ENCODE measurements at regions not wholly inside any gene's neighbourhood (a gene's known extent, or its start where the extent isn't known, plus 50 kb on each side); places are given as distances from the start of the nearest gene placed in this dataset.
"Not testable (repeated sequence)": the region's sequence is repeated elsewhere in the genome, so short reads cannot be mapped to it uniquely, and the experiment has no call there.

DNA sequence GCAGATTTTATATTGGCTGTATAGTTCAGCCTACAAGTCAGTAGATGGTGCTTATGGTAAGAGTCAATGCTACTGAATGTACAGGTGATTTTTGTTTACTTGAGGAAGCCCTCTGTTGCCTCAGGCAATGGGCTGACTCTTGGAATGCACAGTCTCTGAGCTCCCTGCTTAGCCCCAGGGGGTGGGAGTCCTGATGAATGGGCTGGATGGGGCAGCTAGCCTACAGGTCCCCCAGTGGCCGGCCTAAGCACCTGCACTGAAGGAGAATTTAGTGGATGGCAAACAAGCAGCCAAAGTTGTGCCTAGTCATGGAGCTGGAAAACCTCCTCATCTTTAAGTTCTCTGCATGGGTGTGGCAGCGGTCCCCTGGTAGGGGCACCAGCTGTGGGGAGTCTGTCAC is 101.8 kb upstream of the CXorf51B start:
- SMC1A ChIA-PET (ENCODE audit: uncharacterized antibody, unreplicated experiment) = no interaction called here
- WGBS (ENCODE audit: insufficient coverage, insufficient replicate concordance, low lambda C conversion rate, missing lambda C conversion rate) = 0% methylated on average over 2 of the region's 2 CpGs
- Histone ChIP-seq H3K4me3 (no peak overlapping the region), H3K27me3 (replicated peaks in 1 of 2; ENCODE audit: control insufficient read depth in 2 of 2, insufficient read depth in 2 of 2, low read length in 1 of 2) (no peaks in the 10 kb centered on the region), H3K4me2 (ENCODE audit: control insufficient read depth, insufficient read depth) (no peak overlapping the region), H4K20me1 (ENCODE audit: control insufficient read depth, insufficient read depth) (no peaks in the 10 kb centered on the region), H3K27ac (ENCODE audit: control insufficient read depth, insufficient read depth) (no peak overlapping the region), H3K36me3 (ENCODE audit: control insufficient read depth in 2 of 2, insufficient read depth in 2 of 2, low read length in 1 of 2) (no peaks in the 10 kb centered on the region), H3K79me2 (ENCODE audit: control insufficient read depth, insufficient read depth, low read length) (no peaks in the 10 kb centered on the region), H3K4me1 (ENCODE audit: control insufficient read depth, insufficient read depth, low read length) (no peaks in the 10 kb centered on the region), H3K9me3 (replicated peaks; ENCODE audit: control insufficient read depth, insufficient read depth, low read length) (no peaks in the 10 kb centered on the region), H2AFZ (ENCODE audit: control insufficient read depth, low read depth, low read length) (no peak overlapping the region), H3K9ac (ENCODE audit: control insufficient read depth, insufficient read depth, low read length) (no peak overlapping the region)
- ATAC-seq (no peak), DNase-seq (ENCODE audit: low read depth, low spot score) (no peak), FAIRE-seq (no peak)
- in situ Hi-C loops (cut with MboI) = no loop called here
- CTCF ChIA-PET = no interaction called here
- intact Hi-C loops (cut with micrococcal nuclease; ENCODE audit: unreplicated experiment) = no loop called here
- TF ChIP-seq, protein P1, sequence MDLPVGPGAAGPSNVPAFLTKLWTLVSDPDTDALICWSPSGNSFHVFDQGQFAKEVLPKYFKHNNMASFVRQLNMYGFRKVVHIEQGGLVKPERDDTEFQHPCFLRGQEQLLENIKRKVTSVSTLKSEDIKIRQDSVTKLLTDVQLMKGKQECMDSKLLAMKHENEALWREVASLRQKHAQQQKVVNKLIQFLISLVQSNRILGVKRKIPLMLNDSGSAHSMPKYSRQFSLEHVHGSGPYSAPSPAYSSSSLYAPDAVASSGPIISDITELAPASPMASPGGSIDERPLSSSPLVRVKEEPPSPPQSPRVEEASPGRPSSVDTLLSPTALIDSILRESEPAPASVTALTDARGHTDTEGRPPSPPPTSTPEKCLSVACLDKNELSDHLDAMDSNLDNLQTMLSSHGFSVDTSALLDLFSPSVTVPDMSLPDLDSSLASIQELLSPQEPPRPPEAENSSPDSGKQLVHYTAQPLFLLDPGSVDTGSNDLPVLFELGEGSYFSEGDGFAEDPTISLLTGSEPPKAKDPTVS (IDR thresholded peaks at IDR 0.05; ENCODE audit: low read depth, low read length) = no peak
- TF ChIP-seq POLR2AphosphoS5 (IDR thresholded peaks at IDR 0.05; ENCODE audit: low read length) (no peak), RAD21 (IDR thresholded peaks at IDR 0.05; ENCODE audit: insufficient read depth, low read depth, low read length) (no peak)
- TF ChIP-seq, protein P2, sequence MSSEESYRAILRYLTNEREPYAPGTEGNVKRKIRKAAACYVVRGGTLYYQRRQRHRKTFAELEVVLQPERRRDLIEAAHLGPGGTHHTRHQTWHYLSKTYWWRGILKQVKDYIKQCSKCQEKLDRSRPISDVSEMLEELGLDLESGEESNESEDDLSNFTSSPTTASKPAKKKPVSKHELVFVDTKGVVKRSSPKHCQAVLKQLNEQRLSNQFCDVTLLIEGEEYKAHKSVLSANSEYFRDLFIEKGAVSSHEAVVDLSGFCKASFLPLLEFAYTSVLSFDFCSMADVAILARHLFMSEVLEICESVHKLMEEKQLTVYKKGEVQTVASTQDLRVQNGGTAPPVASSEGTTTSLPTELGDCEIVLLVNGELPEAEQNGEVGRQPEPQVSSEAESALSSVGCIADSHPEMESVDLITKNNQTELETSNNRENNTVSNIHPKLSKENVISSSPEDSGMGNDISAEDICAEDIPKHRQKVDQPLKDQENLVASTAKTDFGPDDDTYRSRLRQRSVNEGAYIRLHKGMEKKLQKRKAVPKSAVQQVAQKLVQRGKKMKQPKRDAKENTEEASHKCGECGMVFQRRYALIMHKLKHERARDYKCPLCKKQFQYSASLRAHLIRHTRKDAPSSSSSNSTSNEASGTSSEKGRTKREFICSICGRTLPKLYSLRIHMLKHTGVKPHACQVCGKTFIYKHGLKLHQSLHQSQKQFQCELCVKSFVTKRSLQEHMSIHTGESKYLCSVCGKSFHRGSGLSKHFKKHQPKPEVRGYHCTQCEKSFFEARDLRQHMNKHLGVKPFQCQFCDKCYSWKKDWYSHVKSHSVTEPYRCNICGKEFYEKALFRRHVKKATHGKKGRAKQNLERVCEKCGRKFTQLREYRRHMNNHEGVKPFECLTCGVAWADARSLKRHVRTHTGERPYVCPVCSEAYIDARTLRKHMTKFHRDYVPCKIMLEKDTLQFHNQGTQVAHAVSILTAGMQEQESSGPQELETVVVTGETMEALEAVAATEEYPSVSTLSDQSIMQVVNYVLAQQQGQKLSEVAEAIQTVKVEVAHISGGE (CRISPR knock-in tag; IDR thresholded peaks at IDR 0.05) = no peak
- TF ChIP-seq, protein P3, sequence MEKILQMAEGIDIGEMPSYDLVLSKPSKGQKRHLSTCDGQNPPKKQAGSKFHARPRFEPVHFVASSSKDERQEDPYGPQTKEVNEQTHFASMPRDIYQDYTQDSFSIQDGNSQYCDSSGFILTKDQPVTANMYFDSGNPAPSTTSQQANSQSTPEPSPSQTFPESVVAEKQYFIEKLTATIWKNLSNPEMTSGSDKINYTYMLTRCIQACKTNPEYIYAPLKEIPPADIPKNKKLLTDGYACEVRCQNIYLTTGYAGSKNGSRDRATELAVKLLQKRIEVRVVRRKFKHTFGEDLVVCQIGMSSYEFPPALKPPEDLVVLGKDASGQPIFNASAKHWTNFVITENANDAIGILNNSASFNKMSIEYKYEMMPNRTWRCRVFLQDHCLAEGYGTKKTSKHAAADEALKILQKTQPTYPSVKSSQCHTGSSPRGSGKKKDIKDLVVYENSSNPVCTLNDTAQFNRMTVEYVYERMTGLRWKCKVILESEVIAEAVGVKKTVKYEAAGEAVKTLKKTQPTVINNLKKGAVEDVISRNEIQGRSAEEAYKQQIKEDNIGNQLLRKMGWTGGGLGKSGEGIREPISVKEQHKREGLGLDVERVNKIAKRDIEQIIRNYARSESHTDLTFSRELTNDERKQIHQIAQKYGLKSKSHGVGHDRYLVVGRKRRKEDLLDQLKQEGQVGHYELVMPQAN (conservative IDR thresholded peaks at IDR 0.05) = no peak
- POLR2A ChIA-PET = no interaction called here
- no TSS peak for BruUV-seq (replicated peaks)
- RAD21 ChIA-PET (ENCODE audit: unreplicated experiment) = no interaction called here

DNA sequence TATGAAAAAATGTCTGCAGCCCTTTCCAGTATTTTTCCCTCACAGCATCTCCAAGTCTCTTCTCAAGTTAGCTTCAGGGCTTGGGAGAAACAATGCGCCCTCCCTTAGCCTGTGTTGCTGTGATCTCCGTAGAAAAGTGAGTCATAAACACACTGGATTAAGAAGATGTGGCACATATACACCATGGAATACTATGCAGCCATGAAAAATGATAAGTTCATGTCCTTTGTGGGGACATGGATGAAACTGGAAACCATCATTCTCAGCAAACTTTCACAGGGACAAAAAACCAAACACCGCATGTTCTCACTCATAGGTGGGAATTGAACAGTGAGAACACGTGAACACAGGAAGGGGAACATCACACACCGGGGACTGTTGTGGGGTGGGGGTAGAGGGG is 100.7 kb upstream of the CXorf51B start:
- SMC1A ChIA-PET (ENCODE audit: uncharacterized antibody, unreplicated experiment); H3K4me3 ChIP-seq; RAD21 ChIA-PET (ENCODE audit: unreplicated experiment); in situ Hi-C loops (cut with MboI); H2AFZ ChIP-seq (ENCODE audit: control insufficient read depth, low read depth, low read length); H3K79me2 ChIP-seq (ENCODE audit: control insufficient read depth, insufficient read depth, low read length); DNase-seq (ENCODE audit: low read depth, low spot score); FAIRE-seq; POLR2A ChIA-PET; intact Hi-C loops (cut with micrococcal nuclease; ENCODE audit: unreplicated experiment); H3K9me3 ChIP-seq (replicated peaks; ENCODE audit: control insufficient read depth, insufficient read depth, low read length); H3K27me3 ChIP-seq (replicated peaks in 1 of 2; ENCODE audit: control insufficient read depth in 2 of 2, insufficient read depth in 2 of 2, low read length in 1 of 2); ATAC-seq; BruUV-seq (replicated peaks); CTCF ChIA-PET; H3K9ac ChIP-seq (ENCODE audit: control insufficient read depth, insufficient read depth, low read length); H3K4me2 ChIP-seq (ENCODE audit: control insufficient read depth, insufficient read depth); H3K4me1 ChIP-seq (ENCODE audit: control insufficient read depth, insufficient read depth, low read length); H3K36me3 ChIP-seq (ENCODE audit: control insufficient read depth in 2 of 2, insufficient read depth in 2 of 2, low read length in 1 of 2); H3K27ac ChIP-seq (ENCODE audit: control insufficient read depth, insufficient read depth); H4K20me1 ChIP-seq (ENCODE audit: control insufficient read depth, insufficient read depth): not testable (repeated sequence)
- 20% methylated on average over 5 of the region's 5 CpGs for WGBS (ENCODE audit: insufficient coverage, insufficient replicate concordance, low lambda C conversion rate, missing lambda C conversion rate)

Measured in GM12878 (cell line).